DND-41 (cell line): ENCODE measurements at regions not wholly inside any gene's neighbourhood (a gene's known extent, or its start where the extent isn't known, plus 50 kb on each side); places are given as distances from the start of the nearest gene placed in this dataset.

Experiments
- EZH2 ChIP-seq: IDR thresholded peaks from 3 replicates; pipeline ENCODE4 v1.6.1; 2012; ENCODE audit warnings: borderline replicate concordance, low read depth, mild to moderate bottlenecking, moderate library complexity, low read length, inconsistent platforms; ENCODE audit not compliant: severe bottlenecking
- TF ChIP-seq, protein P1 (sequence below): IDR thresholded peaks from 2 replicates; pipeline ENCODE4 v1.5.1; 2012; ENCODE audit warnings: borderline replicate concordance, low read length, moderate library complexity, mild to moderate bottlenecking; ENCODE audit not compliant: poor library complexity, severe bottlenecking; ENCODE audit errors: extremely low read depth

DNA sequence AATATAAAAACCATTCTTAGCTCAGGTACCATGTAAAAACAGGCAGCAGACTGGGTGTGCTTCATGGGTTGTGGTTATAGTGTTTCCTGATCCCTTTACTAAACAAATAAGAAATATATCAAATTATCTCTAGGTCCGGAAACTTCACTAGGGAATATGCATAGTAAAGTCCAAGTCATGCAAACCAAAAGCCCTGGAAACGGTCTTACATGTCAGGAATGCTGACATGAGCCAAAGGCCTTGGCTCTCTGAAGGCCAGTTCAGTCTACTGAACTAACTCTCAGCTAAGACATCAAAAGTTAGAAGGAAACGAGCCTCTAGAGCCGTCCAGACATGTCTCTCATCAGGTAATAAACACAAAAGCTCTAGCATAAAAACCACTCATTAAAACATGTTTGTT lies 778.9 kb upstream of the ZNF608 start:
- TF ChIP-seq EZH2, result no peak
- TF ChIP-seq, protein P1, sequence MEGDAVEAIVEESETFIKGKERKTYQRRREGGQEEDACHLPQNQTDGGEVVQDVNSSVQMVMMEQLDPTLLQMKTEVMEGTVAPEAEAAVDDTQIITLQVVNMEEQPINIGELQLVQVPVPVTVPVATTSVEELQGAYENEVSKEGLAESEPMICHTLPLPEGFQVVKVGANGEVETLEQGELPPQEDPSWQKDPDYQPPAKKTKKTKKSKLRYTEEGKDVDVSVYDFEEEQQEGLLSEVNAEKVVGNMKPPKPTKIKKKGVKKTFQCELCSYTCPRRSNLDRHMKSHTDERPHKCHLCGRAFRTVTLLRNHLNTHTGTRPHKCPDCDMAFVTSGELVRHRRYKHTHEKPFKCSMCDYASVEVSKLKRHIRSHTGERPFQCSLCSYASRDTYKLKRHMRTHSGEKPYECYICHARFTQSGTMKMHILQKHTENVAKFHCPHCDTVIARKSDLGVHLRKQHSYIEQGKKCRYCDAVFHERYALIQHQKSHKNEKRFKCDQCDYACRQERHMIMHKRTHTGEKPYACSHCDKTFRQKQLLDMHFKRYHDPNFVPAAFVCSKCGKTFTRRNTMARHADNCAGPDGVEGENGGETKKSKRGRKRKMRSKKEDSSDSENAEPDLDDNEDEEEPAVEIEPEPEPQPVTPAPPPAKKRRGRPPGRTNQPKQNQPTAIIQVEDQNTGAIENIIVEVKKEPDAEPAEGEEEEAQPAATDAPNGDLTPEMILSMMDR, result no peak
